ENCODE measurements at regions not wholly inside any gene's neighbourhood (a gene's known extent, or its start where the extent isn't known, plus 50 kb on each side); places are given as distances from the start of the nearest gene placed in this dataset.

DNA sequence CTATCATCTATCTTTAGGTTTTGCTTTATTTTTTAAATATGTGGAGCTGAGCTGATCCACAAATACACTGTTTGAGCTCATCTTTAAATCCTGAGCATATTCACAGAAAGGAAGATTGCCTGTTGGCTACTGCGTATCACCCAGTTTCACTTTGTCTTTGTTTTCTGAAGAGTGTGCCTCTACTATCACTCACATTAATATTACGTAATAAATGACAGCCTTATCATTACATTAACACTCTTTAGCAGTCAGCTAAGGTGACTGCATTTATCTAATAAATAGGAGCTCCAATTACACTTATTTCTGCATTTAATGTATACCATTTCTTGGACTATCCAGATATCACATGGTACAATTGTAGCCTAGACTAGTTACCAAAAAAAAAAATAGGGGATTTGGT, 511.7 kb downstream of the NR2F1-AS1 start:
- DNase-seq: no peak
- TF ChIP-seq GATA1 (IDR thresholded peaks at IDR 0.05; ENCODE audit: low read depth, low read length) (no peak), POLR2A (IDR thresholded peaks at IDR 0.05; ENCODE audit: low read length) (no peak)

DNA sequence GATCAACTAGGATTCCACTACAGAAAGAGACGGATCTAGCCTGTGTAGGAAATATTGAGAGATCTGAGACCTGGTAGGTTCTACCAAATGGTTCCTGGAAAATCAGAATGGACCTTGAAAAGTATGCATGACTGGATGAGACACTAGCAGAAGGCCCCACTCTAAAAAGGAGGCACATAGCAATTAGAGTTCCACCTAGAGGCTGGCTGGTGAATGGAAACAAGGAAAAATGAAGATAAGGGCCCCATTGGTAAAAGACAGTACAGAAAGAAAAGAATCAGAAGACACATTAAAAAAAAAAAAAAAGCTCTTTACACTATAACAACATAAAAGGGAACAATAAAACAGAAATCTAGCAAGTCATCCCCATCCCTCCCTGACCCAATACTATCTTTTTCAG, 518.5 kb downstream of the NR2F1-AS1 start:
- TF ChIP-seq GATA1 (IDR thresholded peaks at IDR 0.05; ENCODE audit: low read depth, low read length): no peak
- TF ChIP-seq POLR2A (IDR thresholded peaks at IDR 0.05; ENCODE audit: low read length): no peak
- no peak for DNase-seq

DNA sequence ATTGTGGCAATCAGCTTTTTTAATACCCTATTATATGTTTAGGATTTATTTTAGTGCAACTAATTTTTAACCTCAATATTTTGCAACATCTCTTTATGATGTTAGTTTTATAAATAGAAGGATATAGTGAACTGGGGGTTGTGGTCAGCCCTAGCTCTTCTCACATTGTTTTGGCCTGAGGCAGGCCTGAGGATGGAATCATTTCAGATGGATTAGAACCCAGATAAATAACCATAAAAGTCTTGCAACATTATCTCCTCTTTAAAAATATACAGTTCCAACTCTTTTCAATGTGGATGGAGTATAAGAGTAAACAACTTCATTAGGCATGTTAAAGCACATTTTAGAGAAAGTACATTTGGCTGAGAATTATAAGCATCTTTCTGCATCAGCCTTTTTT, 522.7 kb downstream of the NR2F1-AS1 start:
- TF ChIP-seq GATA1 (IDR thresholded peaks at IDR 0.05; ENCODE audit: low read depth, low read length): no peak
- TF ChIP-seq POLR2A (IDR thresholded peaks at IDR 0.05; ENCODE audit: low read length): no peak
- no peak for DNase-seq

DNA sequence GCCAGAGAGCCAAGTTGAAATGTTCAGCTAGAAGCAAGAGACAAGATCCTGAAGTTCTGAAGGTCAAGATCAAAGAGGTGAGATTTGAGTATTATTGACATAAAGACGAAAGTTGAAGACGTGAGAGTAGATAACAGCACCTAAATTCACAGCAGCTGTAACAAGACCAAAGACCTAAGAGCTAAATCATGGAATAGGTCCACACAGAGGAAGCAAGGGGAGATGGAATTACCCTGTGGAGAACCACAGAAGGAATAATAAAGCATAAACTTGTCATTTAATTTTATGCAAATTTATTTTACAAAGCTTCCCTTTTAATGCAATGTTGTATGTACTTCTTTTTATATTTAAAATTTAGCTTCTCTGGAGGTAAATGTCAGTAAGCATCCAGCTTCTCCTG, 523.7 kb downstream of the NR2F1-AS1 start:
- no peak for TF ChIP-seq POLR2A (IDR thresholded peaks at IDR 0.05; ENCODE audit: low read length)
- TF ChIP-seq GATA1 (IDR thresholded peaks at IDR 0.05; ENCODE audit: low read depth, low read length): no peak

DNA sequence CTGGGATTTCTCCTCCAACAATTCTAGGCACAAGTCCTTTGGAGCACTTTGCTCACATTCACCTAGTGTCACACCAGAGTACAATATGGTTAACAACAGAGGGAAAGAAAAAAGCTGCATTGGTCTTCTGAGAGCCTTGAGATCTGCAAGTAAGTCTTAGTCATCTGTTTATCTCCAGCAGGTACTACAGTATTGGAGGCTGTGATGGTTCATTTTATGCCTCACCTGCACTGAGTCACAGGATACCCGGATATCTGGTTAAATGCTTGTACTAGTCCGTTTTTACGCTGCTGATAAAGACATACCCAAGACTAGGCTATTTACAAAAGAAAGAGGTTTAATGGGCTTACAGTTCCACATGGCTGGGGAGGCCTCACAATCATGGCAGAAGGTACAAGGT, 525.0 kb downstream of the NR2F1-AS1 start:
- no peak for TF ChIP-seq GATA1 (IDR thresholded peaks at IDR 0.05; ENCODE audit: low read depth, low read length)
- TF ChIP-seq POLR2A (IDR thresholded peaks at IDR 0.05; ENCODE audit: low read length): no peak
- no peak for DNase-seq

More for the DNA sequence above, 523.7 kb downstream of the NR2F1-AS1 start:
- no peak for DNase-seq

DNA sequence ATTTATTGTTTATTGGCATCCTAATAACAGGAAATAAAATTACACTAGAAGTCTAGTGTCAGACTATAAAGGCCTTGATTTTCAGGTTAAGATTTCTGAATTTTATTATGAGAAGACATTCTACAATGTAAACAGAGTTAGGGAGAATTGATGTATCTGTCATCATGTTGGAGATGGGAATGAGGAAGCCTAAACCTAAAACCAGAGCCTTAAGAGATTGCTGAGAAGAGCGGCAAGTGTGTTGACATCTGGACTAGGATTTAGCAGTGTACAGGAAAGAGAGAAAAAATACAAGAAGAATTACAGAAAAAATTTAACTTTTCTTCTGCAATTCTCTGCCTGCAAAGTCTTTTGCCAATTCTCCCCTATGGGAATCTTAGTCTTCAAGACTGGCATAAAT, 525.5 kb downstream of the NR2F1-AS1 start:
- no peak for DNase-seq
- TF ChIP-seq POLR2A (IDR thresholded peaks at IDR 0.05; ENCODE audit: low read length) (no peak), GATA1 (IDR thresholded peaks at IDR 0.05; ENCODE audit: low read depth, low read length) (no peak)

DNA sequence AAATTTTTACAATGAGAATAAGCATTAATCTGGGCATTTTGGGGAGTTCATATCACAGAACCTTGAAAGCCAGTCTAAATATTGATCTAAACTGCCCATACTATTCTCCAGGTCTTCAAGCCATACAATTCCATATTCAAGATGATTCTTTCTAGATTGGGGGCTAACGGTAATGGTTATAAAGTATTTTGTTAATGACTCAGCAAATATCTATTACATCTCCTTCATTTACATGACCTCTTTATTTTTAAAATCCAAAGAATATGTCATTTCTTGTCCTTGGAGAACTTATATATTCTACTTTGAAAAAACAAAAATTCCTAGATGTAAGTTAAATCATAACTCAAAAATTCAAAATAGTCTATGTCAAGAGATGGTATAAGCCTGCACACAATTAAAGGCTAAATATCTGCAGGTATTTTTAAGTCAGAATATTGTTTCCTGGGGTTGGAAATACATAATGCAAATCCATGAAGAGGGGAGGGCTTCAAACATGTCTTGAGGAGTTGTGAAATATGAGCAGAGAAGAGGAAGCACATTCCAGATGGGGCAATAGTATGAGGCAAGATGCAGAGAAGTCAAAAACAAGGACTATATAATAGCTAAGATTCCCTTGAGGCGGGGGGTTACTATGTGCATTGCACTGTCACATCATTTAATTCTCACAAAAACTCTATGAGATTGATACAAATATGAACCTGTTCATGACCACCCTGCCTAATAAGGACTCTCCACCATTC, 526.4 kb downstream of the NR2F1-AS1 start:
- TF ChIP-seq GATA1 (IDR thresholded peaks at IDR 0.05; ENCODE audit: low read depth, low read length): no peak
- no peak for TF ChIP-seq POLR2A (IDR thresholded peaks at IDR 0.05; ENCODE audit: low read length)
- DNase-seq: no peak

DNA sequence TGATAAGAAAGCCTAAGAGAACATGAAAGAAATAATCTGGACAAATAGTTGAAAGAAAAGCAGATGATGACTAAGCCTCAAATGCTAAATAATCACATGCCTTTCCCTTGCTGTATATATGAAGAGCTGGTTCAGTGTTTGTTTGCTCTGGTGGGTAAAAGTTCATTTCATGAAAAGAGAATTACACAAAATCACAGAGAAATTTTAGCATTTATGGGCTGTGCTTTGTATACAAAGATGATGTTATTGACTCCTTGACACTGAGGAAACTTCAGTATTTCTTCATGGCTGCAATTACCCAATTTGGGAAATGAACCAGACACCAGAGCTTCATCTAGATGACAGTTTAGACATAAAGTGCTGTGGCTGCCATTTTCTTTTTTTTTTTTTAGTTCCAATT, 527.2 kb downstream of the NR2F1-AS1 start:
- TF ChIP-seq POLR2A (IDR thresholded peaks at IDR 0.05; ENCODE audit: low read length) (no peak), GATA1 (IDR thresholded peaks at IDR 0.05; ENCODE audit: low read depth, low read length) (no peak)
- no peak for DNase-seq

DNA sequence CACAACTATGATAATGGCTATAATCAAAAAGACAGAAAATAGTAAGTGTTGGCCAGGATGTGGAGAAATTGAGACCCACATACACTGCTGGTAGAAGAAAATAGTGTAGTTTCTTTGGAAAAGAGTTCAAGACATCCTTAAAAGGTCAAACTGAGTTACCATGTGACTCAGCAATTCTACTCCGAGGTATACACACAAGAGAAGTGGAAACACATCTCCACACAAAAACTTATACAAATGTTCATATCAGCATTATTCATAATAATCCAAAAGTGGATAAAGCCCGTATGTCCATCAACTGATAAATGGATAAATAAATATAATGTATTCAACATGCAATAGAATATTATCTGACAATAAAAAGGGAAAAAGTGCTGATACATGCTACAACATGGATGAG, 532.2 kb downstream of the NR2F1-AS1 start:
- DNase-seq: no peak
- no peak for TF ChIP-seq GATA1 (IDR thresholded peaks at IDR 0.05; ENCODE audit: low read depth, low read length)
- no peak for TF ChIP-seq POLR2A (IDR thresholded peaks at IDR 0.05; ENCODE audit: low read length)

DNA sequence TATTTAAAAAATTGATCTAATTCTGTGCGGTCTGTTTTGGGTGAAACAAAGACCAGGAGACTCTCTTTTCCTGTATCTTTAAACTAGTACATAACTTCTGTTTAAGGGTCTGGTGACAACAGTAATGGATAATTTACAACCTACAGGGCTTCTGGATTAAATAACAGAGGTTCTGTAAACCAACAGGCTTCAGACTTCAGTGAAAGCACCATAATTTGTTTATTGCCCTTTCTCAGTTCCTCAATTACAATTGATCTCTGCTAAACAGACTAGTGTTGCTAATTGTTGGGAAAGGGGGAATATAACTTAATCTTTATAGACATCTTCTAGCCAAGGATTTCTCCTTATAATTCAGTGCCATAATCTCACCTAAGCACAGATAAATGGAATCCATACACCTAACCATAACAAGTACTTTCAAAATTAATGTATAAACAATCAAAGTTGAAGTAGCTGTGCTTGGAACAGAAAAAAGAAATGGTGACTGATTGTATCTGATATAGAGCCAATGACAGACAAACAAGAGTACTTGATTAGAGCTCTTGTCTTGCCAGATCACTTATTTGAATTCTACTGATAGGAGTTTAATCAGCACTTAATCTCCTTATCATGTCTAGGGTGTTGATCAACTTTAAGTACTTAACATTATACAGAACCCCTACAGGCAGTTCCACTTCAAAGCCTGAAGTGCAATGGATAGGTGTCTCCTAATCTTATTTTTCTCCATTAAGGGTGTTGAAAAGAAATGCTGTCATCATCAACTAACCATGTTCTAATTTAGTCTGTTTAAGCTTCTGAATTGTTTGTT, 536.0 kb downstream of the NR2F1-AS1 start:
- no peak for DNase-seq
- TF ChIP-seq GATA1 (IDR thresholded peaks at IDR 0.05; ENCODE audit: low read depth, low read length) (no peak), POLR2A (IDR thresholded peaks at IDR 0.05; ENCODE audit: low read length) (no peak)

DNA sequence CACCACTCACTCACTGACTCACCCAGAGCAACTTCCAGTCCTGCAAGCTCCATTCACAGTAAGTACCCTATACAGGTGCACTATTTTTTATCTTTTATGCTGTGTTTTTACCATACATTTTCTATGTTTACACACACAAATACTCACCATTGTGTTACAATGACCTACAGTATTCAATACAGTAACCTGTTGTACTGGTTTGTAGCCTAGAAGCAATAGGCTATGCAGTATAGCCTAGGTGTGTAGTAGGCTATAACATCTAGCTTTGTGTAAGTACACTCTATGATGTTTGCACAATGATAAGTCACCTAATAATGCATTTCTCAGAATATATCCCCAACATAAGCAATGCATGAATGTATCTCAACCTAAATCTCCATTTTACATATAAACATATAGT, 541.1 kb downstream of the NR2F1-AS1 start:
- no peak for DNase-seq
- TF ChIP-seq GATA1 (IDR thresholded peaks at IDR 0.05; ENCODE audit: low read depth, low read length) (no peak), POLR2A (IDR thresholded peaks at IDR 0.05; ENCODE audit: low read length) (no peak)

DNA sequence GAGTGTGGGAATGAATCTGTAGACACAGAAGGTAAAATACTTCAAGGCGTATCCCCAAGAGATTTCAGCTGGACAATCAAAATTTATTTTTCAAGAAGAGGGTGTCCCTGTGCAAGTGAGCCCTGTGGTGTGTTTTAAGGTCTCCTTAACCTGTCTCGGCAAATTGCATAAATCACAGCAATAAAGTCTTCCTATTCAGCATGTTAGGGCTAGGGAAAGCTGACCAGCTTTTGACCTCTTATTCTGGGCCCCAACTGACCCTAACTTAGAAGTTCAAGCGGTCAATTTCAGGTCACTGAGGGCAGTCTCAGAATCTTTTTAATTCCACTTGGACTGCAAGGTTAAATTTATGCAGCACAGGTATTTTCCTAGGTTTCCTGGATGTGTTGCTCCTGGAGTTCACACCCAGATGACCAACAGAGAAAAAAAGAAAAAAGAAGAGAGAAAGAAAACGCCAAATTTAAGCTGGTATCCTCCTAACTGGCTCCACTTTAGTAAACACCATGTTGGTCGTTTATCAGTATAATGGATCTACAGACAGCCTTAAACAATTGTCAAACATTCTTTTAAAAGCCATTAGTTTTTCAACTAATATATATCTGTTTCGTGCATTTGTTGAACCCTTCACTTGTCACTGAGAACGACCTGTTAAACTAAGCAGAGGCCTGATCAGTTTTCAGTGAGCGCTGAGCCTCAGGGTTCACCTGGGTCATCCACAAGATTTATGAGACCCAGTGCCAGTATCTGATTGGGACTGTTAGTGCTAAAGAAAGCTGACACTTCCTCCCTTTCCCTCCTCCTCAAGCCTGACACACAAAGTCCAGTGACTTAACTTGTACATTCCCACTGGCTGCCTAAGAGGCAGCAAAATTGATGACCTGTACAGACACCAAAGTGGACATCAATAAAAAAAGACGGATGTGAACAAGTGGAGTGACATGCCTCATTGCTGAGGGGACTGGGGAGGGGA, 546.1 kb downstream of the NR2F1-AS1 start:
- TF ChIP-seq GATA1 (IDR thresholded peaks at IDR 0.05; ENCODE audit: low read depth, low read length) (no peak), POLR2A (IDR thresholded peaks at IDR 0.05; ENCODE audit: low read length) (no peak)
- DNase-seq: no peak

DNA sequence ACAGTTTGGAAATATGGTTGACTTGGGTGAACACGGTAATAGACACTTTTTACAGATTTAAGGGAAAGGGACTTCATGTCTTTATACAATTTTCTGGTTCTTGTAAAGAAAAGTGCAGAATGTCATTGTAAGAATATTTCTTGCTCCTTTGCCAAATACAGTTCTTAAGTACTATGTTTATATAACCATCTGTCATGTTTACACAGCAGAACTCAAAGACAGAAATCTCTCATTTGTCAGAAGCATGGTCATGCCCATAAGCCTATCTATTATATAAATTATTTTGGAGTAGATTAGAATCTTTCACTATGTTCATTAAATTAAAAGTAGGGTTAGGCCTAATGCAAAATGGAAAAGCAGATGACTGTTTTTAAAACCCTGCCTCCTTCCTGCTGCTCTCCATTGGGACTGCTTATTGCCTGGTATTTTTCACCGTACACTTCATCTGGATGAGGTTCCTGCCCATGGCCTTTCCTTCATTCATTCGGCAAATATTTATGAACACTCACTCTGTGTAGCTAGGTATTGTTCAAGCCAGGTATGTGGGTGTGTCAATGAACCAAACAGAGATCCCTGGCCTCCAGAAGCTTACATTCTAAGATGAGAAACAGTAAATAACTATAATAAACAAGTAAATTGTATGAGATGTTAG, 558.1 kb downstream of the NR2F1-AS1 start:
- no peak for TF ChIP-seq POLR2A (IDR thresholded peaks at IDR 0.05; ENCODE audit: low read length)
- TF ChIP-seq GATA1 (IDR thresholded peaks at IDR 0.05; ENCODE audit: low read depth, low read length): no peak
- no peak for DNase-seq
